ENCODE measurements at regions not wholly inside any gene's neighbourhood (a gene's known extent, or its start where the extent isn't known, plus 50 kb on each side); places are given as distances from the start of the nearest gene placed in this dataset.

DNA sequence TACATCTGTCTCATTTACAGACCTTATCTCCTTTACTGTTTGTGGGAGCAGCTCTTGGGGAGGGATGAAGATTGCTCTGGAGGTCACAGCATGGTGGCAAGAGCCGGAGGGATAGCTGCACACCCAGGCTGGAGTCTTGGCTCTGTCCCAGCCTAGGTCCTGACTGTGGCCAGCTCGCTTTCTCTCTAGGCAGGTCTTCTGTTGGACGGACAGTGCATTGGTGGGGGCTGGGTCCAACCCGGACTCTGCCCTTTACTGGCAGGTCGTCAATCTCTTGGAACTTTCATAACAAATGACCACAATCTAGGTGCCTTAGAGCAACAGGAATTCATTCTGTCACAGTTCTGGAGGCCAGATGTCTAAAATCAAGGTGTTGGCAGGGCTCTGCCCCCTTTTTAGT is 319.8 kb upstream of the C1orf174 start:
- DNase-seq (ENCODE audit: low spot score in 2 of 2): no peak
- TF ChIP-seq CTCF (IDR thresholded peaks at IDR 0.05) (no peak), EP300 (IDR thresholded peaks at IDR 0.05) (no peak), POLR2A (IDR thresholded peaks at IDR 0.05) (no peak)
- Histone ChIP-seq H3K9me3 (peaks cover 0 to 13% (median 0%) of the 10 kb centered on the region in 4 donors), H3K4me3 (no peak overlapping the region), H3K36me3 (no peaks in the 10 kb centered on the region), H3K4me1 (no peaks in the 10 kb centered on the region), H3K27me3 (no peaks in the 10 kb centered on the region), H3K27ac (no peak overlapping the region)
- WGBS, 2 donors: 81 to 83% methylated on average over 5 of the region's 5 CpGs

- no peak overlapping the region for H3K27ac ChIP-seq
- no peak overlapping the region for H3K4me3 ChIP-seq
- H3K4me1 ChIP-seq: no peaks in the 10 kb centered on the region
- H3K27me3 ChIP-seq: no peaks in the 10 kb centered on the region
- WGBS, 2 donors: 70 to 71% methylated on average over 9 of the region's 9 CpGs
- peaks cover 0 to 13% (median 0%) of the 10 kb centered on the region in 4 donors for H3K9me3 ChIP-seq
- TF ChIP-seq POLR2A (IDR thresholded peaks at IDR 0.05) (no peak), EP300 (IDR thresholded peaks at IDR 0.05) (no peak), CTCF (IDR thresholded peaks at IDR 0.05) (no peak)
- DNase-seq (ENCODE audit: low spot score in 2 of 2): no peak
- no peaks in the 10 kb centered on the region for H3K36me3 ChIP-seq
Measured at GRCh38 chr1:4220362-4220761, 320.3 kb upstream of the C1orf174 start.

DNA sequence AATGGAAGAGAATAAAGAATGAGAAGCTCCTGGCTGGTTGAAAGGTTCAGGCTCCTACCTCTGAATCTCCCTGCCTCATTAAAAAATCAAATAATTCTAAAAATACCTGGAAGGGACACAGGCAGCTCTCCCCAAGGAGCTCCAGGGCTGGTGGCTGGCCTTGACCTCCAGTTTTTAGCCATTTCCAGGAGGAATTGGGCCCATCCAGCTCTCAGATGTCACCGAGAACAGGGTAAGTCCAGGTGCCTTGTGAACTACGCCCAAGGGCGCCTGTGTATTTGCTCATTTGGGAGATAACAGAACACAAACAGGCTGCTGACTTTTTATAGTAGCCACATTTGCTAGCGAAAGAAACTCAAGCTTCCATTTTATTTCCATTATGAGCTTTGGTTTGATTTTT is 321.0 kb upstream of the C1orf174 start:
- H3K9me3 ChIP-seq: peaks cover 0 to 13% (median 0%) of the 10 kb centered on the region in 4 donors
- H3K36me3 ChIP-seq: no peaks in the 10 kb centered on the region
- 84 to 89% methylated on average over 4 of the region's 4 CpGs for WGBS, 2 donors
- no peak for DNase-seq (ENCODE audit: low spot score in 2 of 2)
- TF ChIP-seq POLR2A (IDR thresholded peaks at IDR 0.05) (no peak), CTCF (IDR thresholded peaks at IDR 0.05) (no peak), EP300 (IDR thresholded peaks at IDR 0.05) (no peak)
- no peaks in the 10 kb centered on the region for H3K4me1 ChIP-seq
- no peaks in the 10 kb centered on the region for H3K27me3 ChIP-seq
- H3K27ac ChIP-seq: no peak overlapping the region
- no peak overlapping the region for H3K4me3 ChIP-seq

DNA sequence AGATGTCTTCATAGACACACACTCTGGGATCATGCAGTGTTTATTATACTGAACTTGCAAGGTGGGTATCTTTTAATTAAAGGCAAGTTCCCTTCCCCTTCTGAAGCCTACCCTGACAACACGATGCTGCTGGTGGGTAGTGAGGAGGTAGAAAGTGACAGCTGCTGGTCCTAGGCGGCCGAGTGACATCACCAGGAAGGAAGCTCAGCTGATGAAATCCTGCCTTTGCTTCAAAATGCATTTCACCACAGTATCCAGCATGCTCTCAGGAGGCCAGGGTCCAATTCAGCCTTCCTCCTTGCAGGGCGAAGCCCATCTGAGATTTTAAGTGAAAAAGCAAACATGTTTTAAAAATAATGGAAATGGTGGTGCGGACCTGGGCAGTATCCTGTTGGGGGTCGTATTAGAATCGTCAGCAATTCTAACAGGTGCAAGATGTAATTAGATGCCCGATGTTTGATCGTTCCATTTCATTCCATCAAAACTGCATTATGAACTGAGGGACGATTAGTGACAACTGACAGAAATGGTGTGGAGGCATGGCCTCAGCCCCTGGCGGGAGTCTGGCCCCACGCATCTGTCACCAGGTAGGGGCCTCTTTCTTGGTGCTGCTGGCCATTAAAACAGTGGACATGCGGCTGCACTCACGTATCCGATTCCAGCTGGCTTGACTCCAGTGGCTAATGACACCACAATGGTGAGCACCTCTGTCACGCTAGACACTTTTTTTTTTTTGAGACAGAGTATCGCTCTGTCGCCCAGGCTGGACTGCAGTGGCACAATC is 324.8 kb upstream of the C1orf174 start:
- Histone ChIP-seq H3K27me3 (no peaks in the 10 kb centered on the region), H3K4me1 (no peaks in the 10 kb centered on the region), H3K36me3 (no peaks in the 10 kb centered on the region), H3K4me3 (no peak overlapping the region), H3K27ac (no peak overlapping the region), H3K9me3 (peaks cover 0 to 8% (median 0%) of the 10 kb centered on the region in 4 donors)
- TF ChIP-seq CTCF (IDR thresholded peaks at IDR 0.05): no peak
- no peak for TF ChIP-seq POLR2A (IDR thresholded peaks at IDR 0.05)
- TF ChIP-seq EP300 (IDR thresholded peaks at IDR 0.05): no peak
- WGBS, 2 donors: 77 to 80% methylated on average over 18 of the region's 18 CpGs
- no peak for DNase-seq (ENCODE audit: low spot score in 2 of 2)

GRCh38 chr1:4227986-4228385 is 327.9 kb upstream of the C1orf174 start:
- Histone ChIP-seq H3K27me3 (no peaks in the 10 kb centered on the region), H3K4me1 (no peaks in the 10 kb centered on the region), H3K4me3 (no peak overlapping the region), H3K27ac (no peak overlapping the region), H3K36me3 (no peaks in the 10 kb centered on the region), H3K9me3 (peaks cover 0 to 10% (median 0%) of the 10 kb centered on the region in 4 donors)
- TF ChIP-seq CTCF (IDR thresholded peaks at IDR 0.05): no peak
- no peak for TF ChIP-seq POLR2A (IDR thresholded peaks at IDR 0.05)
- no peak for TF ChIP-seq EP300 (IDR thresholded peaks at IDR 0.05)
- WGBS, 2 donors: 73 to 78% methylated on average over 15 of the region's 15 CpGs
- no peak for DNase-seq (ENCODE audit: low spot score in 2 of 2)

Measured in tibial nerve (tissue), 4 donors.